ENCODE measurements at regions not wholly inside any gene's neighbourhood (a gene's known extent, or its start where the extent isn't known, plus 50 kb on each side); places are given as distances from the start of the nearest gene placed in this dataset.

DNA sequence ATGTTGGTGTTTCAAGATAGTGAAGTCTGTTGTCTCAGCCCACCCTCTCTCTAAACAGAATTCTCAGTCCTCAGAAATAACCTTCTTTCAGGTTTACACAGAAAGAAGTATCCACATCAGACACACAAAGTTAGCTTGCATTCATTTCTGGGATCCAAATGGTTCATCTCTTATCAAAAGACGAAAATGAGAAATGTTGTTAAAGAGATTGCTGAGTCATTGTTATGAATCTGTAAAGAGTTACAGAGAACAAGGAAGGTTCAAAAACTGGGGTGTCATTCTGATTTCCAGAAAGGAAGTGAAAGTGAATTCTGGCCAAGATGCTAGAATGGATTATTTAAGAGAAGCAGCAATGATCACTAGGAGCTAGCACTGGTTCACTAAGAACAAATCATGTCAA lies 90.5 kb upstream of the ATXN1 start:
- TF ChIP-seq HDGF (IDR thresholded peaks at IDR 0.05) (no peak), POLR2A (IDR thresholded peaks at IDR 0.05; ENCODE audit: low read depth, low read length) (no peak), CEBPZ (IDR thresholded peaks at IDR 0.05; ENCODE audit: low read depth, low read length) (no peak), ELK1 (IDR thresholded peaks at IDR 0.05; ENCODE audit: low read depth, low read length) (no peak)
- TF ChIP-seq, protein P1, sequence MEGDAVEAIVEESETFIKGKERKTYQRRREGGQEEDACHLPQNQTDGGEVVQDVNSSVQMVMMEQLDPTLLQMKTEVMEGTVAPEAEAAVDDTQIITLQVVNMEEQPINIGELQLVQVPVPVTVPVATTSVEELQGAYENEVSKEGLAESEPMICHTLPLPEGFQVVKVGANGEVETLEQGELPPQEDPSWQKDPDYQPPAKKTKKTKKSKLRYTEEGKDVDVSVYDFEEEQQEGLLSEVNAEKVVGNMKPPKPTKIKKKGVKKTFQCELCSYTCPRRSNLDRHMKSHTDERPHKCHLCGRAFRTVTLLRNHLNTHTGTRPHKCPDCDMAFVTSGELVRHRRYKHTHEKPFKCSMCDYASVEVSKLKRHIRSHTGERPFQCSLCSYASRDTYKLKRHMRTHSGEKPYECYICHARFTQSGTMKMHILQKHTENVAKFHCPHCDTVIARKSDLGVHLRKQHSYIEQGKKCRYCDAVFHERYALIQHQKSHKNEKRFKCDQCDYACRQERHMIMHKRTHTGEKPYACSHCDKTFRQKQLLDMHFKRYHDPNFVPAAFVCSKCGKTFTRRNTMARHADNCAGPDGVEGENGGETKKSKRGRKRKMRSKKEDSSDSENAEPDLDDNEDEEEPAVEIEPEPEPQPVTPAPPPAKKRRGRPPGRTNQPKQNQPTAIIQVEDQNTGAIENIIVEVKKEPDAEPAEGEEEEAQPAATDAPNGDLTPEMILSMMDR (IDR thresholded peaks at IDR 0.05 in 2 of 3, conservative IDR thresholded peaks at IDR 0.05 in 1 of 3; ENCODE audit: control insufficient read depth in 2 of 3, extremely low read depth in 1 of 3, insufficient read depth in 1 of 3, low read depth in 3 of 3, low read length in 3 of 3): no peak
